SK-N-SH treated with all-trans-retinoic acid at 6 μM for 48 hours (cell line): ENCODE measurements at regions not wholly inside any gene's neighbourhood (a gene's known extent, or its start where the extent isn't known, plus 50 kb on each side); places are given as distances from the start of the nearest gene placed in this dataset.
A peak's percentile ranks its signal among the peaks of the same experiment; 100 is the strongest.

ENCODE experiments used
- ATAC-seq: fragments of 200-7000 bp; cut with Tn5 transposase; 3 replicates; pipeline ENCODE4 v1.9.1; 2020; ENCODE audit warnings: mild to moderate bottlenecking, moderate library complexity
- CREB5 ChIP-seq: fragments of 250-450 bp; sonication (Bioruptor Pico); IDR thresholded peaks from 2 replicates; pipeline ENCODE4 v1.5.1; 2020; ENCODE audit warnings: low read depth, mild to moderate bottlenecking, moderate library complexity
- CSDC2 ChIP-seq: fragments of 250-450 bp; sonication (Bioruptor Pico); IDR thresholded peaks from 2 replicates; pipeline ENCODE4 v1.5.0; 2020; ENCODE audit warnings: mild to moderate bottlenecking, moderate library complexity
- CSRNP3 ChIP-seq: fragments of 250-450 bp; sonication (Bioruptor Pico); IDR thresholded peaks from 2 replicates; pipeline ENCODE4 v1.5.1; 2021; ENCODE audit warnings: mild to moderate bottlenecking, moderate library complexity
- ESRRG ChIP-seq: fragments of 250-450 bp; sonication (Bioruptor Pico); IDR thresholded peaks from 2 replicates; pipeline ENCODE4 v1.6.1; 2021; ENCODE audit warnings: mild to moderate bottlenecking
- GLIS3 ChIP-seq: fragments of 250-450 bp; sonication (Bioruptor Pico); IDR thresholded peaks from 2 replicates; pipeline ENCODE4 v1.5.0; 2020; ENCODE audit warnings: mild to moderate bottlenecking, moderate library complexity
- ISL1 ChIP-seq: fragments of 250-450 bp; sonication (Bioruptor Pico); IDR thresholded peaks from 2 replicates; pipeline ENCODE4 v2.1.2; 2022; ENCODE audit warnings: mild to moderate bottlenecking, moderate library complexity
- OSR1 ChIP-seq: fragments of 250-450 bp; sonication (Bioruptor Pico); IDR thresholded peaks from 2 replicates; pipeline ENCODE4 v1.8.0; 2022; ENCODE audit warnings: moderate library complexity, mild to moderate bottlenecking, inconsistent platforms
- POU6F1 ChIP-seq: fragments of 250-450 bp; sonication (Bioruptor Pico); IDR thresholded peaks from 2 replicates; pipeline ENCODE4 v1.8.0; 2021; ENCODE audit warnings: low read depth, mild to moderate bottlenecking, moderate library complexity, borderline replicate concordance
- PPARA ChIP-seq: fragments of 250-450 bp; sonication (Bioruptor Pico); IDR thresholded peaks from 2 replicates; pipeline ENCODE4 v1.5.0; 2020; ENCODE audit warnings: mild to moderate bottlenecking, borderline replicate concordance
- RARB ChIP-seq: fragments of 250-450 bp; sonication (Bioruptor Pico); IDR thresholded peaks from 2 replicates; pipeline ENCODE4 v1.8.0; 2021; ENCODE audit warnings: mild to moderate bottlenecking, moderate library complexity
- SNAI2 ChIP-seq: fragments of 250-450 bp; sonication (Bioruptor Pico); IDR thresholded peaks from 2 replicates; pipeline ENCODE4 v1.5.0; 2020; ENCODE audit warnings: mild to moderate bottlenecking, moderate library complexity
- TCF4 ChIP-seq: fragments of 250-450 bp; sonication (Bioruptor Pico); IDR thresholded peaks from 2 replicates; pipeline ENCODE4 v1.8.0; 2021; ENCODE audit warnings: mild to moderate bottlenecking, moderate library complexity, borderline replicate concordance
- TOX ChIP-seq: fragments of 250-450 bp; sonication (Bioruptor Pico); IDR thresholded peaks from 2 replicates; pipeline ENCODE4 v1.8.0; 2021; ENCODE audit warnings: mild to moderate bottlenecking, moderate library complexity, borderline replicate concordance
- ZC3H10 ChIP-seq: fragments of 250-450 bp; sonication (Bioruptor Pico); IDR thresholded peaks from 2 replicates; pipeline ENCODE4 v1.5.1; 2021; ENCODE audit warnings: mild to moderate bottlenecking, moderate library complexity
- ZFP3 ChIP-seq: fragments of 250-450 bp; sonication (Bioruptor Pico); IDR thresholded peaks from 2 replicates; pipeline ENCODE4 v1.5.0; 2020; ENCODE audit warnings: mild to moderate bottlenecking, moderate library complexity
- ZFP30 ChIP-seq: fragments of 450-650 bp; formaldehyde crosslinking; IDR thresholded peaks from 2 replicates; pipeline ENCODE4 v1.5.0; 2022; ENCODE audit warnings: mild to moderate bottlenecking, moderate library complexity
- ZNF565 ChIP-seq: fragments of 450-650 bp; formaldehyde crosslinking; conservative IDR thresholded peaks from 2 replicates; pipeline ENCODE4 v1.5.0; 2020; ENCODE audit warnings: low read depth, mild to moderate bottlenecking, moderate library complexity
- ZNF70 ChIP-seq: fragments of 450-650 bp; formaldehyde crosslinking; IDR thresholded peaks from 2 replicates; pipeline ENCODE4 v1.5.0; 2020; ENCODE audit warnings: mild to moderate bottlenecking, moderate library complexity
- ZNF8 ChIP-seq: fragments of 450-650 bp; formaldehyde crosslinking; IDR thresholded peaks from 2 replicates; pipeline ENCODE4 v1.5.0; 2020; ENCODE audit warnings: mild to moderate bottlenecking, moderate library complexity
- TF ChIP-seq, protein P1 (sequence below): fragments of 250-450 bp; sonication (Bioruptor Pico); IDR thresholded peaks from 2 replicates; pipeline ENCODE4 v1.8.0; 2020; ENCODE audit warnings: mild to moderate bottlenecking, moderate library complexity, borderline replicate concordance

DNA sequence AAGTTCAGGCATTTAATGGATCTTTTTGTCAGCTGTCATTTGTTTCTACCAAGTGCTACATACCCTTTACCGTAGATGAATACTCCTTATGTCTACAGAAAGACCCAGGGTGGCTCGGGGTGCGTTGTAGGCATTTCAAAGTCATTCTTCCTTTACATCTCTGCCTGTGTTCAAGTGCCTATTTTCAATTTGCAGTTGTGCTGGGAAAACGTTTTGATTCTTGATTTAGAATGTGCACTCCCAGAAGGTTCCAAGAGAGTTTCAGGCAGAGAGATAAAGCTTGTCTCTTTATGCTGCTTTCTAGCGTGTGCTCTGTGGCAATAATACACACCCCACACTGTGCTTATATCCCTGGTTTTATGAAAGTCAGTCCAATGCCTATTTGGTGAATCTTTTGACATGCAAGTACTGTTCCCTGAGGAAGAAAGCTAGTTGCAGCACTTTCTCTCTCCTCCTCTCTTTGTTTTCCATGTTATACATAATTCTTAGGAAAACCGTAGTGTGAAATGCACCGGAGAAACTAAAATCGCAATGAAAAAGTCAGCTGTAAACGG, 828.1 kb upstream of the ZNF608 start (continued):
- TF ChIP-seq, protein P1, sequence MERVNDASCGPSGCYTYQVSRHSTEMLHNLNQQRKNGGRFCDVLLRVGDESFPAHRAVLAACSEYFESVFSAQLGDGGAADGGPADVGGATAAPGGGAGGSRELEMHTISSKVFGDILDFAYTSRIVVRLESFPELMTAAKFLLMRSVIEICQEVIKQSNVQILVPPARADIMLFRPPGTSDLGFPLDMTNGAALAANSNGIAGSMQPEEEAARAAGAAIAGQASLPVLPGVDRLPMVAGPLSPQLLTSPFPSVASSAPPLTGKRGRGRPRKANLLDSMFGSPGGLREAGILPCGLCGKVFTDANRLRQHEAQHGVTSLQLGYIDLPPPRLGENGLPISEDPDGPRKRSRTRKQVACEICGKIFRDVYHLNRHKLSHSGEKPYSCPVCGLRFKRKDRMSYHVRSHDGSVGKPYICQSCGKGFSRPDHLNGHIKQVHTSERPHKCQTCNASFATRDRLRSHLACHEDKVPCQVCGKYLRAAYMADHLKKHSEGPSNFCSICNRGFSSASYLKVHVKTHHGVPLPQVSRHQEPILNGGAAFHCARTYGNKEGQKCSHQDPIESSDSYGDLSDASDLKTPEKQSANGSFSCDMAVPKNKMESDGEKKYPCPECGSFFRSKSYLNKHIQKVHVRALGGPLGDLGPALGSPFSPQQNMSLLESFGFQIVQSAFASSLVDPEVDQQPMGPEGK (CRISPR knock-in tag) = no peak
- no peak for TF ChIP-seq SNAI2 (CRISPR knock-in tag)
- no peak for TF ChIP-seq ISL1 (CRISPR knock-in tag)
- no peak for TF ChIP-seq OSR1 (CRISPR knock-in tag)
- TF ChIP-seq RARB (CRISPR knock-in tag) = no peak
- TF ChIP-seq CREB5 (CRISPR knock-in tag) = no peak
- no peak for TF ChIP-seq TOX

GRCh38 chr5:125575171-125575890, 828.9 kb upstream of the ZNF608 start:
- TF ChIP-seq POU6F1 (CRISPR knock-in tag) (no peak), ZNF565 (CRISPR knock-in tag) (no peak), OSR1 (CRISPR knock-in tag) (no peak), ZFP3 (CRISPR knock-in tag) (no peak)
- ATAC-seq = no peak; the same call in 2 of the 3 replicates

GRCh38 chr5:125575891-125576505, 829.6 kb upstream of the ZNF608 start:
- no peak for TF ChIP-seq RARB (CRISPR knock-in tag)
- TF ChIP-seq GLIS3 (CRISPR knock-in tag) = no peak
- TF ChIP-seq ZNF565 (CRISPR knock-in tag) = no peak
- TF ChIP-seq ZNF70 (CRISPR knock-in tag) = no peak
- no peak for TF ChIP-seq TCF4 (CRISPR knock-in tag)
- no peak for TF ChIP-seq ZNF8
- TF ChIP-seq, protein P1 (CRISPR knock-in tag) = no peak
- no peak for TF ChIP-seq ZFP3 (CRISPR knock-in tag)
- TF ChIP-seq POU6F1 (CRISPR knock-in tag) = no peak
- TF ChIP-seq ISL1 (CRISPR knock-in tag) = no peak
- TF ChIP-seq CSDC2 (CRISPR knock-in tag) = no peak
- TF ChIP-seq TOX = no peak
- TF ChIP-seq ZC3H10 (CRISPR knock-in tag) = no peak
- no peak for TF ChIP-seq PPARA (CRISPR knock-in tag)
- TF ChIP-seq ZFP30 = no peak
- no peak for TF ChIP-seq ESRRG (CRISPR knock-in tag)
- no peak for TF ChIP-seq CSRNP3 (CRISPR knock-in tag)
- TF ChIP-seq CREB5 (CRISPR knock-in tag) = no peak
- no peak for TF ChIP-seq SNAI2 (CRISPR knock-in tag)
- ATAC-seq = peak; percentile 86
